VCaP (cell line): ENCODE measurements at regions not wholly inside any gene's neighbourhood (a gene's known extent, or its start where the extent isn't known, plus 50 kb on each side); places are given as distances from the start of the nearest gene placed in this dataset.

Experiments
- H3K27ac ChIP-seq: fragments of 450-650 bp; 2 replicates; pipeline ENCODE4 v1.5.1; 2017
- TF ChIP-seq, protein P1 (sequence below): fragments of 450-650 bp; conservative IDR thresholded peaks from 2 replicates; pipeline ENCODE4 v1.5.1; 2017; ENCODE audit warnings: mild to moderate bottlenecking, moderate library complexity

DNA sequence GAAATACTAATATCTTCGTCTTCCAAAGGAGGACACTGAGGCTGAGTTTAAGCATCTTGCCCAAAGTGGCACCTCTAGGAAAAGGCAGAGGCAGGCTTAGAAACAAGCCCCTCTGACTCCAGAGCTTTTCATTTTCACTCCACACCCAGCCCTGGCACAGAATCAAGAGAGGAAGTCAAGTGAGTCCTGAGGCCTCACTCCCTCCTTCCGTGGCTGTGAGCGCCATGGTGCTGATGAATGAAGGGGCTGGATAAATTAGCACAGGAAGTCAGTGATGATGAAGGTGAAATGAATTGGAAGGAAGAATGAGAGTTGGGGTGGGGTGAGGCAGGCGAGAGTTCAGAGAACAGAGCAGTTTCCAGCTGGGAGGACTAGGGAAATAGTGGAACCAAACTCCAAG lies 179.3 kb downstream of the TMEM132E start:
- TF ChIP-seq, protein P1, sequence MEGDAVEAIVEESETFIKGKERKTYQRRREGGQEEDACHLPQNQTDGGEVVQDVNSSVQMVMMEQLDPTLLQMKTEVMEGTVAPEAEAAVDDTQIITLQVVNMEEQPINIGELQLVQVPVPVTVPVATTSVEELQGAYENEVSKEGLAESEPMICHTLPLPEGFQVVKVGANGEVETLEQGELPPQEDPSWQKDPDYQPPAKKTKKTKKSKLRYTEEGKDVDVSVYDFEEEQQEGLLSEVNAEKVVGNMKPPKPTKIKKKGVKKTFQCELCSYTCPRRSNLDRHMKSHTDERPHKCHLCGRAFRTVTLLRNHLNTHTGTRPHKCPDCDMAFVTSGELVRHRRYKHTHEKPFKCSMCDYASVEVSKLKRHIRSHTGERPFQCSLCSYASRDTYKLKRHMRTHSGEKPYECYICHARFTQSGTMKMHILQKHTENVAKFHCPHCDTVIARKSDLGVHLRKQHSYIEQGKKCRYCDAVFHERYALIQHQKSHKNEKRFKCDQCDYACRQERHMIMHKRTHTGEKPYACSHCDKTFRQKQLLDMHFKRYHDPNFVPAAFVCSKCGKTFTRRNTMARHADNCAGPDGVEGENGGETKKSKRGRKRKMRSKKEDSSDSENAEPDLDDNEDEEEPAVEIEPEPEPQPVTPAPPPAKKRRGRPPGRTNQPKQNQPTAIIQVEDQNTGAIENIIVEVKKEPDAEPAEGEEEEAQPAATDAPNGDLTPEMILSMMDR, result no peak
- H3K27ac ChIP-seq, result no peak overlapping the region

DNA sequence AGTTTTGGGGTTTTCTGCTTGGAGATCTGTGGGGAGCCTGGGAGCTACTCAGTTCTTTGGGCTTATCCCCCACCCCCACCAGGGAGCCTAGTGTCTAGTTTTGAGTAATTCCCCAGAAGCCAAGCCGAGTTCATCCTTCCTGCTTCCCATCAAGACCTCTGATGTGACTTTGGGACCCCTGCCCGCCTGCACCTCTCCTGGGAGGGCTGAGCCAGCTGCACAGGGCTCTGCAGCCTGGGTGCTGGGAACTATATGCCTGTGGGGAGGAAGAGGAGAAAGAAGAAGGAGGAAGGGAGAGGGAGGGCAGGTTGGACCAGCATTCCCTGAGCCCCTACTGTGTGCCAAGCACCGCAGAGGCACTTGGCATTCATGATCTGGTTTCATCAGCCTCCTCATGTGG lies 178.9 kb downstream of the TMEM132E start:
- H3K27ac ChIP-seq, result no peak overlapping the region
- TF ChIP-seq, protein P1, result no peak

DNA sequence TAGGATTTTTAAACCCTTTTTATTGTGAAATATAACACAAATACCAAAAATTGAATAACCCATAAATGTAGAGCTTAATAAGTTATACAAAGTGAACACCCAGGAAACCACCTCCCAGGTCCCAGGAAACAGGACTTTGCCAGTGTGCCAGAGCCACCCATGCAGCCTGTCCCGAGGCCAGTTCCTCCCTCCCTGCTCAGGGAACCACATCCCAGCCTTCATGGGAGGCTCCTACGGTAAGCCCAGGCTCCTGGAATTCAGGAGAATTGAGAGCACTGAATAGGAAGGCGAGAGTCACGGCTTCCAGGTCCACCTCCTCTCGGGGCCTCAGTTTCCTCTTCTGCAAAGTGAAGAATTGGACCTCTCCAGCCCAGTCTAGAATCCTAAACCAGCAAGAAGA lies 178.2 kb downstream of the TMEM132E start:
- no peak overlapping the region for H3K27ac ChIP-seq
- TF ChIP-seq, protein P1, result no peak

DNA sequence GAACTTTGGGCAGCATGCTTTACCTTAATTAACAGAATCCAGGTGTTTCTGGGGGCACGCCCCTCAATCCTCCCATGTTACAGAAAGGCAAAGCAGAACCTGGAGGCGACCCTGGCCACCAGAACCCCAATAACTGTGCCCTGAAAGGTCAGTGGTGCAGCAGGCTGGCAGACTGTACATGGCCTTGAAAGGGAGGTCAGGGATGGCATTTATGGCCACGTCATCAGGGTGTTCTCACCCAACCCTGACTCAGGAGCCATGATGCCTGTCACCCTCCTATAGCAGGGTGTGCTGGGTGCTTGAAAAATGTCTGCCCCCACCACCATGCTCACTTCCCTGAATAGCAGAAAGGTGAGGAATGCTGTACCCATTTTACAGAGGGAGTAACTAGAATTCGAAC lies 177.7 kb downstream of the TMEM132E start:
- H3K27ac ChIP-seq, result no peak overlapping the region
- TF ChIP-seq, protein P1, result no peak

DNA sequence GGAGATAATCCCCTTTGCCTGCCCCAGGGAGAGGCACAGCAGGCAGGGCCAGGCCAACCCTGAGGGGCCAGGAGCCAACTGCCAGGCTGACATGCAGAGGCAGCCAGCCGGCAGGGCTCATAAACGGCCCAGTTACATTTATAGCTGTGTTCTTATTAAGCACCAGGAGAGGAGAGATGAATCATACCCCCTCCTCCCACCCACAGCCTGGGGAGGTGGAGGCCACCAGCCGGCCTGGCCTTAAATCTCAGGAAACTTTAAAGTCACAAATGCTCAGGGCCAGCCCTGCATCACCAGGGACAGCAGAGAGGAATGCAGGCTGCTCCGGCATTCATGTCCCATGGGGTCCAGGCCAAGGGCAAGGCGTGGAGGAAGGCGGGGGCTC lies 177.2 kb downstream of the TMEM132E start:
- no peak overlapping the region for H3K27ac ChIP-seq
- TF ChIP-seq, protein P1, result no peak

DNA sequence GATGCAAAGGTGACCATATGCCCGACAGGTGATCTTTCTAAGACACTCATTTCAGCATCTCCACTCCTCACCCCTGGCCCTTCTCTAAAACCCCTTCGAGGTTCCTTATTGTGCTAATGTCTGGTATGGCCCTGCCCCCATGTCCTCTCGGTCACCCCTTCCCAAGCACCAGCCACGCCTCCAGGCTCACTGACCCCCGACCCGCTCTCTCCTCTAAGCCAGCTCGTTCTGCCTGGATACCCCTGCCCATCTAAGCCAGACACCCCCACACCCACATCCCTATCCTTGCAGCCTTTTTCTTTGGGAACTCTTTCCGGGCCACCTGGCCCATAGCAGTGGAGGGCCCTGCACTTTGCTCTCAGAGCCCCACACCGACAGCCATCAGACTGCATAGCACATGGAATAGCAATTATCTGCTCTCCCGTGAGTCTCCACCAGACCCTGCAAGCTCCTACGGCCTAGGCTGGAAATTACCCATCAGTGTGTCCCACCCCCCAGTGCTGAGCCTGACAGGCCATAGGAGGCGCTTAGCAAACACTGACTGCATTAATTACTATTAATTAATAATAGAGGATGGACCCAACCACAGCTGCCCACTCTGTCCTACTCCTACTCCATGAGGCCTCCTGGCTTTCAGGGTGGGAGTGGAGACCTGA lies 176.7 kb downstream of the TMEM132E start:
- H3K27ac ChIP-seq, result no peak overlapping the region
- TF ChIP-seq, protein P1, result no peak

DNA sequence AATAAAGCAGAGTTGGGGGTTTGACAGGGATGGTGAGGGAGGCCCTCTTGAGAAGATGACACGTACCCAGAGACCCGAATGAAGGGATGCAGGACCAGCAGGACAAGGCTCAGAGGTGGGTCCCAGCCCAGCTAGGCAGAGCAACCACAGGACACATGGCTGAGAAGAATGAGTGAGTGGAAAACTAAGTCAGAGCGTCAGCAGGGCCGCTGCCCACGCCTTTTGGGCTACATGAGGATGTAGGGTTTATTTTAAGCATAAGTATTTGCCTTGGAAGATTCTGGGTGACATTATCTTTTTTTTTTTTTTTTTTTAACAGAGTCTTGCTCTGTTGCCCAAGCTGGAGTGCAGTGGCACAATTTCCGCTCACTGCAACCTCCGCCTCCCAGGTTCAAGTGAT lies 176.0 kb downstream of the TMEM132E start:
- TF ChIP-seq, protein P1, result no peak
- H3K27ac ChIP-seq, result no peak overlapping the region
